WERI-Rb-1 (cell line): ENCODE measurements at regions not wholly inside any gene's neighbourhood (a gene's known extent, or its start where the extent isn't known, plus 50 kb on each side); places are given as distances from the start of the nearest gene placed in this dataset.

Source experiments
- DNase-seq: peaks from one replicate; pipeline ENCODE4 v3.0.0-alpha.2; 2020
- H3K27ac ChIP-seq: fragments of 250-450 bp; sonication (Bioruptor Pico); 2 replicates; pipeline ENCODE4 v1.5.1; 2020; ENCODE audit warnings: mild to moderate bottlenecking, moderate library complexity
- H3K27me3 ChIP-seq: fragments of 250-450 bp; sonication (Bioruptor Pico); 2 replicates; pipeline ENCODE4 v1.5.1; 2021; ENCODE audit warnings: mild to moderate bottlenecking, low read depth, moderate library complexity; ENCODE audit not compliant: insufficient read depth, severe bottlenecking
- H3K36me3 ChIP-seq: fragments of 250-450 bp; sonication (Bioruptor Pico); 2 replicates; pipeline ENCODE4 v1.5.1; 2020; ENCODE audit warnings: mild to moderate bottlenecking, moderate library complexity
- H3K4me3 ChIP-seq: 2 replicates; pipeline ENCODE4 v1.5.1; 2011; ENCODE audit warnings: low read depth, mild to moderate bottlenecking, control low read depth, low read length
- H3K9me3 ChIP-seq: fragments of 250-450 bp; sonication (Bioruptor Pico); 2 replicates; pipeline ENCODE4 v1.5.1; 2021; ENCODE audit warnings: mild to moderate bottlenecking, moderate library complexity; ENCODE audit not compliant: severe bottlenecking
- TF ChIP-seq, protein P1 (sequence below): IDR thresholded peaks from 2 replicates; pipeline ENCODE4 v1.5.1; 2011; ENCODE audit warnings: low read depth, mild to moderate bottlenecking, control low read depth, inconsistent platforms, low read length

DNA sequence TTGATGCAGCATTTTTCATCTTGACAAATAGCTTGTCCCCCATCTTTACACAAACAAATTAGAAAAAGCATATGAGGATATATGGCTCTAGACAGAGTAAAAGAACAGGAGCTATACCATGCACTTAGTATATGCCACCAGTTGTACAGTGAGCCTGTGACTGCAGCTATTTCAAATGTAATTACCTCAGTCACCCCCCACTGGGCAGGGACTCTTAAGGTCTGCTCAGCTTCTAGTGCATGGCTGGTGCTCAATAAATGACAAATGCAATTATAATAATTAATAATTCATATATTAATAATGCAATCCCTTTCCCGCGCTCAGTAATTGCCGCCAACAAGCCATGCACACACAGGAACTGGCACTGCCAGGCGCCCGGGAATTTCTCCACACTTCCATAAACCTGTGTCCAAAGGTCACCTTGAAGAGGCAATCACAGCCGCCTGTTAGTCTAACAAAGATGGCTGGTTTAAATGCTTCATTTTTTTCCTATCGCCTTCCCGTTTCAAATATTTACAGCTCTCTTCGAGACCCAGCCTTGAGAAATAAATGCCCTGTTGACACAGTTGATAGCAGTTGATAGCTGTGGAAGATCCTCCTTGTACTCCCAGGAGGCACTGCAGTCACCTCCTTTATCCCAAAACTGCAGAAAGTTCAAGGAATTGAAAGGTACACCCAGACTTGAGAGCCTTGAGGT is 156.6 kb downstream of the INO80D start:
- H3K36me3 ChIP-seq = no peaks in the 10 kb centered on the region
- H3K27ac ChIP-seq = peak overlapping the region; percentile 56
- TF ChIP-seq, protein P1, sequence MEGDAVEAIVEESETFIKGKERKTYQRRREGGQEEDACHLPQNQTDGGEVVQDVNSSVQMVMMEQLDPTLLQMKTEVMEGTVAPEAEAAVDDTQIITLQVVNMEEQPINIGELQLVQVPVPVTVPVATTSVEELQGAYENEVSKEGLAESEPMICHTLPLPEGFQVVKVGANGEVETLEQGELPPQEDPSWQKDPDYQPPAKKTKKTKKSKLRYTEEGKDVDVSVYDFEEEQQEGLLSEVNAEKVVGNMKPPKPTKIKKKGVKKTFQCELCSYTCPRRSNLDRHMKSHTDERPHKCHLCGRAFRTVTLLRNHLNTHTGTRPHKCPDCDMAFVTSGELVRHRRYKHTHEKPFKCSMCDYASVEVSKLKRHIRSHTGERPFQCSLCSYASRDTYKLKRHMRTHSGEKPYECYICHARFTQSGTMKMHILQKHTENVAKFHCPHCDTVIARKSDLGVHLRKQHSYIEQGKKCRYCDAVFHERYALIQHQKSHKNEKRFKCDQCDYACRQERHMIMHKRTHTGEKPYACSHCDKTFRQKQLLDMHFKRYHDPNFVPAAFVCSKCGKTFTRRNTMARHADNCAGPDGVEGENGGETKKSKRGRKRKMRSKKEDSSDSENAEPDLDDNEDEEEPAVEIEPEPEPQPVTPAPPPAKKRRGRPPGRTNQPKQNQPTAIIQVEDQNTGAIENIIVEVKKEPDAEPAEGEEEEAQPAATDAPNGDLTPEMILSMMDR = no peak
- no peak for DNase-seq
- no peak overlapping the region for H3K4me3 ChIP-seq
- peaks cover 3% of the 10 kb centered on the region for H3K27me3 ChIP-seq
- H3K9me3 ChIP-seq = no peaks in the 10 kb centered on the region

DNA sequence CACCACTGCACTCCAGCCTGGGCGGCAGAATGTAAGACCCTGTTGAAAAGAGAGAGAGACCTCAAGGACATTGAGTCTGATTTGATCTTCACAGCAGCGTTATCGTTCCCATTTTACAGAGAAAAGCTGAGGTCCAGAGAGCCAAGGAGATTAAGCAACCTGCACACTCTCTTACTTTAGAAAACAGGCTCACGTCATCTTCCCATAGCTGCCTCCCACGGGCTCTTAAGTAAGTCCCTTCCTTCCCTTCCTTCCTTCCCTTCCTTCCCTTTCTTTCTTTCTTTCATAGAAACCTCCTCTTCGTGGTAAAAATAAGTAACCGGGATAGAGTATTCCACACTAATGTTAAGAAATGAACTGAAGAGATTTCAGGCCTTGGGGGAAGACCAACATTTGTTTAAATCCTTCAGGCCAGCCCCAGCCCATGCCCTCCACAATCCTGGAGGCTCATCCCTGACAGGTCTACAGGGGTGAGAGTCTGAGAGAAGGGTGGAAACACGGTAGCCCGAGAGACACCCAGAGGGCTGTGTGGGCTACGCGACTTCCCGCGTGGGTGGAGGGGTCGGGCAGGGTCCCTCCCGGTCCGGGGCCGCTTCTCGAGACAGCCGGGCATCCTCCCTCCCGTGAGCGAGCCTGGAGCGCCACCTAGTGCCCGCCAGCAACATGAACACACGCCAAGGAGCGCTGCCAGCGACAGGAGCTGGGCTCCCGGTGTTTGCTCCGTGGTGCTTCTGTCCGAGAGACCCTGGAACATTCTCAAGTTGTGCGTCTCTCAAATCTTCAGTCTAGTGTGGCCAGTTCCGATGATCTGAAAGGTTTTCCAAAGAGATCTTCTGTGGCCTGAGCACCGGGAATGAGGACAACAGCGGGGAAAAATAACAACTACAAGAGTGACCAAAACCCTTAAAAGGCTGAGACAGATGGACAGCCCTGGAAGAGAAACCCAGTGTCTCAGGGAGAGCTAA is 160.3 kb downstream of the INO80D start:
- Histone ChIP-seq H3K27ac (no peak overlapping the region), H3K27me3 (peaks cover 3% of the 10 kb centered on the region), H3K4me3 (peak overlapping the region; percentile 28), H3K36me3 (no peaks in the 10 kb centered on the region), H3K9me3 (no peaks in the 10 kb centered on the region)
- TF ChIP-seq, protein P1 = peak; percentile 93
- peak; percentile 80 for DNase-seq

DNA sequence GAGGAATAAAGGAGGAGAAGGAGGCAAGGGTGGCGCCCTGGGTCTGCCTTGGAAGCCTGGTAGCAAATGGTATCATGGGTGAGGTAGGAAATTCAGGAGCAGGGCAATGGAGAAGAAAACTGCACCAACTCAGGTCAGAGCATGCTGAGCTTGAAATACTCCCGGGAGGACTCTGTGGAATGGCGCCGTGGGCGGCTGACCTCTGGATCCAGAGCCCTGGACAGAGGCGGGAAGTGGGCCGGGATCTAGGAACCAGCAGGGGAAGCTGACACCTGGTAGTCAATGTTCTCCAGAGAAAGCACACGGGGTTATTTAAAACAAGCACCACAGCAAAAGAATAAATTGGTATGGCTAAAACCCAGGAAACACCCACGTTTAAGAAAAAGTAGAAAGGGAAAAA is 161.3 kb downstream of the INO80D start:
- DNase-seq = no peak
- Histone ChIP-seq H3K4me3 (no peak overlapping the region), H3K36me3 (no peaks in the 10 kb centered on the region), H3K27ac (no peak overlapping the region), H3K27me3 (peaks cover 3% of the 10 kb centered on the region), H3K9me3 (no peaks in the 10 kb centered on the region)
- TF ChIP-seq, protein P1 = no peak

DNA sequence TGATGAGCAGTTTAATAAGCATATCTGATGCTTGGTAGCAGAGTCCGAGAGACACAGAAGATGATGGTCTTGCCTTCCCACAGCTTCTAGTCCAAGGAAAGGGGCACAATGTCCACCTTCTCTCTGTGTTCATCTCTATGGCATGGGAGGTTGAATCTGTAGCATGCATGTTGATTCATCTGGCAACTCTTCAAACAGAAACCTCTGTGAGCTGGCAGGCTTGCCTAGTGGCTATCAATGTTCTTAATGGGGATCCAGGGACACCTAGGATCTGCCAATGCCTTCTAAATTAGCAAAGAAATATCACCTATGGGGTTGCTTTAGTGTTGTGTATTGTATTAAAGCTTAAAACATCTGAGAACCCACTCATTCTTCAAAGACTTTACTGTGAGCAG is 170.8 kb downstream of the INO80D start:
- DNase-seq = no peak
- no peaks in the 10 kb centered on the region for H3K9me3 ChIP-seq
- no peak overlapping the region for H3K27ac ChIP-seq

DNA sequence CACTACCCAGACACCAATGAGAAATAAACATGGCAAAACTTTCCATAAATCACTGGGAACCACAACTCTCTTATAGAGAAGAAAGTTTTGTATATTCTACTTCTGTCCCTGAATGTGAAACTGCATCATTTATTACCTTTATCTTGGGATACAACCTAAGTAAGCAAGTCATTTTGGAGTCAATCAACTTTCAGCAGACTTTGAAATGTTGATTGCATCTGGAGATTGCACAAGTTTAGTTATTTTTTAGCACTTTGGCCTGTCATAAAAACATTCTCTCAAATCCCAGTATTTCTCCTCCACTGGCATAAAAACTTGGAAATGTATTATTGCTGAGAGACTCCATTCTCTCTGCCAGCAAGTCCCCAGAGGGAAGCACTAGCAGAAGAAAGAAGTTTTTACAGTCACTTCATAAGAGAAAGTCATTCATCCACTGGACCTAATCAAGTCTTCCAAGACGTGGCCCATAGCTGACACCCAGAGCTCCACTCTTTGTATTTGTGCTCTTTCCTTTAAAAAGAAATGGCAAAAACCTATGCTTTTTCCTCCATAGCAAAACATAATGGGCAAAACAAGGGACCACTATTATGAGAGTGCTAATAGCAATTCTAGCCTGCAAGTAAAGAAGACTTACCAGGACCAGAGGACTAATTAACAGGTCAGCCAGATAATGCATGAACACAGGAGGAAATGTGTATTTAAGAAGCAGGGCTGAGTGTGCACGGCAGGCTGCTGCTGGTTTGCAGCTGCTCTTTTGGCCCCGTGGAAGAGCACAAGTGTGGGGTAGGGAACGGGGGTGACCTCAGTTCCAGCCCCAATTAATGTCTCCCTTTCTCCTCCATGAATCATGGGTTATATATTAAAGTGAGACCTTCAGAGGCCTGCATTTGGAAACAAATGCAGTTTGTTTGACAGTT is 171.5 kb downstream of the INO80D start:
- H3K27me3 ChIP-seq = peaks cover 12% of the 10 kb centered on the region
- DNase-seq = no peak
- H3K36me3 ChIP-seq = no peaks in the 10 kb centered on the region
- H3K9me3 ChIP-seq = no peaks in the 10 kb centered on the region
- TF ChIP-seq, protein P1 = no peak
- no peak overlapping the region for H3K27ac ChIP-seq
- no peak overlapping the region for H3K4me3 ChIP-seq

More for the DNA sequence above, 170.8 kb downstream of the INO80D start:
- Histone ChIP-seq H3K27me3 (peaks cover 6% of the 10 kb centered on the region), H3K36me3 (no peaks in the 10 kb centered on the region), H3K4me3 (no peak overlapping the region)
- TF ChIP-seq, protein P1 = no peak
